A549 (cell line): ENCODE measurements at regions not wholly inside any gene's neighbourhood (a gene's known extent, or its start where the extent isn't known, plus 50 kb on each side); places are given as distances from the start of the nearest gene placed in this dataset.

Experiments used
- ATAC-seq, 2 experiments: fragments of 200-7000 bp in 1 of 2; fragments of >200 bp in 1 of 2; cut with Nextera tagmentation in 1 of 2; cut with Tn5 transposase in 1 of 2; 3 replicates each; pipeline versions ENCODE4 v1.8.0 to v1.9.1; 2018 to 2020; ENCODE audit warnings: mild to moderate bottlenecking in 1 of 2, moderate library complexity in 1 of 2
- CTCF ChIA-PET: fragments of 300-600 bp; sonication (Branson Sonifier 250); formaldehyde crosslinking; extraction: SDS; loops from one replicate; lab custom pipeline; 2021; ENCODE audit warnings: antibody characterized with exemption, inconsistent platforms; lab: Yijun Ruan, JAX
- POLR2A ChIA-PET: fragments of 350-600 bp; formaldehyde crosslinking; extraction: SDS; loops from one replicate; lab custom pipeline; 2021; ENCODE audit warnings: antibody characterized with exemption, inconsistent platforms; lab: Yijun Ruan, JAX
- DNase-seq, 2 experiments: peaks; one replicate each; pipeline versions ENCODE4 v3.0.0 to v3.0.0-alpha.2; 2011 to 2016; ENCODE audit warnings: low read depth in 1 of 2, low spot score in 1 of 2
- FAIRE-seq: peaks from 2 replicates; lab custom pipeline; 2011; peaks lifted over from hg19 to GRCh38; lab: Jason Lieb, UNC
- H3K27ac ChIP-seq, 2 experiments: fragments of >200 bp; sonication (Bioruptor Twin); formaldehyde crosslinking; 3 replicates each; pipeline ENCODE4 v1.5.1; 2016 to 2017
- H3K4me1 ChIP-seq: fragments of >200 bp; sonication (Bioruptor Twin); formaldehyde crosslinking; 3 replicates; pipeline ENCODE4 v1.6.1; 2016
- H3K4me2 ChIP-seq: fragments of >200 bp; sonication (Bioruptor Twin); formaldehyde crosslinking; 3 replicates; pipeline ENCODE4 v1.6.1; 2016
- H3K4me3 ChIP-seq: fragments of >200 bp; sonication (Bioruptor Twin); formaldehyde crosslinking; 3 replicates; pipeline ENCODE4 v1.5.1; 2016
- H3K9me3 ChIP-seq: fragments of >200 bp; sonication (Bioruptor Twin); formaldehyde crosslinking; 3 replicates; pipeline ENCODE4 v1.6.1; 2016
- BHLHE40 ChIP-seq: IDR thresholded peaks from 2 replicates; pipeline ENCODE4 v1.6.1; 2012; ENCODE audit warnings: low read depth, low read length, inconsistent platforms
- CEBPB ChIP-seq, 2 experiments: fragments of >200 bp in 1 of 2; sonication (Bioruptor Twin) in 1 of 2; formaldehyde crosslinking in 1 of 2; IDR thresholded peaks; 2 replicates each; pipeline ENCODE4 v1.6.1; 2012 to 2016
- CHD4 ChIP-seq: fragments of 200-600 bp; sonication (generic); IDR thresholded peaks from 2 replicates; pipeline ENCODE4 v1.6.1; 2016; ENCODE audit warnings: antibody characterized with exemption, mild to moderate bottlenecking, borderline replicate concordance
- E2F6 ChIP-seq: IDR thresholded peaks from 2 replicates; pipeline ENCODE4 v1.6.1; 2012; ENCODE audit warnings: low read depth, borderline replicate concordance
- EHF ChIP-seq: fragments of 250-450 bp; sonication (Bioruptor Pico); IDR thresholded peaks from 2 replicates; pipeline ENCODE4 v1.5.0; 2020; ENCODE audit warnings: mild to moderate bottlenecking
- FOSB ChIP-seq: fragments of 250-450 bp; sonication (Bioruptor Pico); IDR thresholded peaks from 2 replicates; pipeline ENCODE4 v1.5.0; 2020; ENCODE audit warnings: mild to moderate bottlenecking, moderate library complexity
- FOXS1 ChIP-seq: fragments of 250-450 bp; sonication (Bioruptor Pico); IDR thresholded peaks from 2 replicates; pipeline ENCODE4 v1.5.0; 2020; ENCODE audit warnings: mild to moderate bottlenecking, moderate library complexity
- HDAC2 ChIP-seq: fragments of 200-600 bp; sonication (generic); IDR thresholded peaks from 2 replicates; pipeline ENCODE4 v1.6.1; 2016
- HES2 ChIP-seq: fragments of >200 bp; sonication (Bioruptor Twin); formaldehyde crosslinking; IDR thresholded peaks from 2 replicates; pipeline ENCODE4 v1.6.1; 2016
- HEYL ChIP-seq: fragments of 250-450 bp; sonication (Bioruptor Pico); IDR thresholded peaks from 2 replicates; pipeline ENCODE4 v1.8.0; 2021; ENCODE audit warnings: mild to moderate bottlenecking, moderate library complexity
- HMGXB4 ChIP-seq: fragments of 250-450 bp; sonication (Bioruptor Pico); IDR thresholded peaks from 2 replicates; pipeline ENCODE4 v1.5.0; 2021; ENCODE audit warnings: mild to moderate bottlenecking, moderate library complexity, borderline replicate concordance
- HOXB13 ChIP-seq: fragments of 250-450 bp; sonication (Bioruptor Pico); IDR thresholded peaks from 2 replicates; pipeline ENCODE4 v1.5.0; 2020; ENCODE audit warnings: low read depth, mild to moderate bottlenecking, moderate library complexity
- JUNB ChIP-seq: fragments of >200 bp; sonication (Bioruptor Twin); formaldehyde crosslinking; IDR thresholded peaks from 2 replicates; pipeline ENCODE4 v1.6.1; 2016
- KDM1A ChIP-seq: fragments of 200-600 bp; sonication (generic); IDR thresholded peaks from 2 replicates; pipeline ENCODE4 v1.6.1; 2016; ENCODE audit warnings: low read depth, mild to moderate bottlenecking
- MAFK ChIP-seq: fragments of 450-650 bp; IDR thresholded peaks from 2 replicates; pipeline ENCODE4 v1.6.1; 2014; ENCODE audit not compliant: partially characterized antibody
- MAX ChIP-seq: IDR thresholded peaks from 2 replicates; pipeline ENCODE4 v1.6.1; 2012
- MAZ ChIP-seq: fragments of 150-350 bp; IDR thresholded peaks from 2 replicates; pipeline ENCODE4 v1.6.1; 2014; ENCODE audit warnings: antibody characterized with exemption, low read depth, low read length, borderline replicate concordance
- NFE2L2 ChIP-seq: fragments of 150-350 bp; conservative IDR thresholded peaks from 2 replicates; pipeline ENCODE4 v1.6.1; 2014; ENCODE audit warnings: low read length
- NPAS2 ChIP-seq: fragments of 250-450 bp; sonication (Bioruptor Pico); IDR thresholded peaks from 2 replicates; pipeline ENCODE4 v1.8.0; 2022; ENCODE audit warnings: mild to moderate bottlenecking, moderate library complexity, borderline replicate concordance
- NR3C1 ChIP-seq: fragments of >200 bp; sonication (Bioruptor Twin); formaldehyde crosslinking; IDR thresholded peaks from 3 replicates; pipeline ENCODE4 v1.6.1; 2017
- PHF8 ChIP-seq: fragments of 200-600 bp; sonication (generic); IDR thresholded peaks from 2 replicates; pipeline ENCODE4 v1.6.1; 2016; ENCODE audit warnings: low read depth, mild to moderate bottlenecking, antibody characterized with exemption, moderate library complexity, borderline replicate concordance
- POLR2AphosphoS2 ChIP-seq: conservative IDR thresholded peaks from 2 replicates; pipeline ENCODE4 v1.6.1; 2012; ENCODE audit warnings: low read length, improper control_type of control experiment, inconsistent platforms
- RCOR1 ChIP-seq: fragments of 150-350 bp; IDR thresholded peaks from 2 replicates; pipeline ENCODE4 v1.6.1; 2014; ENCODE audit warnings: antibody characterized with exemption, low read length, low read depth
- SMC3 ChIP-seq: fragments of >200 bp; sonication (Bioruptor Twin); formaldehyde crosslinking; IDR thresholded peaks from 3 replicates; pipeline ENCODE4 v1.6.1; 2018; ENCODE audit warnings: inconsistent platforms
- WGBS: methylation state at CpG from one replicate; pipeline ENCODE4 v1.1.6; 2017; ENCODE audit errors: missing lambda C conversion rate; 5-methylcytosine and 5-hydroxymethylcytosine counted together

GRCh38 chr2:196372276-196372809, 201.0 kb upstream of the STK17B start:
- Histone ChIP-seq H3K4me1 (no peaks in the 10 kb centered on the region), H3K4me2 (no peak overlapping the region), H3K9me3 (no peaks in the 10 kb centered on the region), H3K27ac (no peak overlapping the region), H3K4me3 (no peak overlapping the region)
- 86% methylated on average over 3 of the region's 3 CpGs for WGBS
- FAIRE-seq (no peak), ATAC-seq (no peak), DNase-seq (no peak)
- POLR2A ChIA-PET, result no interaction called here
- CTCF ChIA-PET, result no interaction called here
- TF ChIP-seq RCOR1 (no peak), HDAC2 (no peak), HES2 (no peak), NFE2L2 (no peak), MAFK (no peak), SMC3 (no peak), PHF8 (no peak), FOSB (CRISPR knock-in tag) (no peak), JUNB (no peak), KDM1A (no peak), NR3C1 (no peak), HEYL (no peak), EHF (CRISPR knock-in tag) (no peak), CHD4 (no peak), CEBPB (IDR thresholded peaks at IDR 0.05) (no peak), NPAS2 (CRISPR knock-in tag) (no peak), FOXS1 (CRISPR knock-in tag) (no peak)

- 81% methylated on average over 6 of the region's 6 CpGs for WGBS
- Histone ChIP-seq H3K4me3 (no peak overlapping the region), H3K4me2 (no peak overlapping the region), H3K27ac (no peak overlapping the region), H3K9me3 (no peaks in the 10 kb centered on the region), H3K4me1 (no peaks in the 10 kb centered on the region)
- DNase-seq (no peak), ATAC-seq (no peak), FAIRE-seq (no peak)
- TF ChIP-seq HOXB13, result no peak
- no peak for TF ChIP-seq FOXS1 (CRISPR knock-in tag)
- TF ChIP-seq KDM1A, result no peak
- TF ChIP-seq SMC3, result no peak
- no peak for TF ChIP-seq MAZ
- TF ChIP-seq BHLHE40, result no peak
- no peak for TF ChIP-seq POLR2AphosphoS2
- no peak for TF ChIP-seq E2F6
- TF ChIP-seq HDAC2, result no peak
- ChIA-PET POLR2A (no interaction called here), CTCF (interaction anchor here (0.7 kb wide), 1 partner anchor 11 kb away, joined by 3 read pairs; no protein-coding TSS in a partner anchor)
Observed at GRCh38 chr2:196372811-196373664, 201.7 kb upstream of the STK17B start.

- no peaks in the 10 kb centered on the region for H3K4me1 ChIP-seq
- H3K4me3 ChIP-seq, result no peak overlapping the region
- no peak for TF ChIP-seq HMGXB4 (CRISPR knock-in tag)
- TF ChIP-seq MAX, result no peak
- no peak for FAIRE-seq
- CTCF ChIA-PET, result no interaction called here
- ATAC-seq, result no peak
- WGBS, result 69% methylated on average over 8 of the region's 8 CpGs
- H3K27ac ChIP-seq, result no peak overlapping the region
- no peak overlapping the region for H3K4me2 ChIP-seq
- POLR2A ChIA-PET, result no interaction called here
- DNase-seq, result no peak
- no peaks in the 10 kb centered on the region for H3K9me3 ChIP-seq
Observed at GRCh38 chr2:196376984-196377877, 205.9 kb upstream of the STK17B start.
